GM18502 (cell line): ENCODE measurements at regions not wholly inside any gene's neighbourhood (a gene's known extent, or its start where the extent isn't known, plus 50 kb on each side); places are given as distances from the start of the nearest gene placed in this dataset.

Experiments
- ATAC-seq: cut with Tn5 transposase; IDR thresholded peaks from one replicate; pipeline ENCODE4 v1.9.1; 2021; ENCODE audit warnings: mild to moderate bottlenecking; ENCODE audit not compliant: unreplicated experiment, poor library complexity

DNA sequence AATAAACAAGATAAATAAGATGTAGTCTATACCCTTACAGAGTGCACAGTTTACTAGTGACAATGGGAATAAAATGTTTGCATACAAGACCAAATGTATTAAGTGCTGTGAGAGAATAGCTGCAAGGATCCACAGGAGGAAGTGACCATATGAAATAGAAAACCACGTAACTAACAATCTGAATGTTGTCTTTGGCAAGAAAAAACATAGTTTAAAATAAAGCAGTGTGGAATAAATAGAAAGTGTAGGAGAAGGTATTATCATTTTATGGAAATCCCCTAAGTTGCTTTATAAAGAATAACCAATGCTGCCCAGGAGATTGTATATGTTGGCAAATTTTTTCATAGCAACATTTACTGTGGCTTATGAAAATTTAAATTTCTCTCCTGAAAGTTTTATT is 116.1 kb downstream of the PCDH7 start:
- no peak for ATAC-seq

DNA sequence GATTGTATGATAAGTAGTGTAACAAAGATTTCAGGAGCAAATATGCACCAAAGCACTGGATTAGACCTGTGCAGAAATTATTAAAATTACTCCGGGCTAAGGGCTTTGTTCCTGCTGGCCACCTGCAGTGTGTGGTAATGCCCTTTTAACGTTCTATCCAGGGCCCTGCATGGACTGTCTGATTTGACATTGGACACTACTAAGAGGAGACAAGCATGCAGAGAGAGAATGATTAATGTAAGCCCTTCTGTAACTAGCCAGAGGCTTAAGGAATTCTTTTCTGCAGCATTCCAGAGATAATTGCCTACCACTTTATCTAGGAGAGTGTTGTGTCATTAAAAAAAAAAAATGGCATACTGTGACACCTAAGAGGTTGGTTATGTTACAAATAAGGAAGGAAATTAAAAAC is 117.0 kb downstream of the PCDH7 start:
- ATAC-seq: no peak

DNA sequence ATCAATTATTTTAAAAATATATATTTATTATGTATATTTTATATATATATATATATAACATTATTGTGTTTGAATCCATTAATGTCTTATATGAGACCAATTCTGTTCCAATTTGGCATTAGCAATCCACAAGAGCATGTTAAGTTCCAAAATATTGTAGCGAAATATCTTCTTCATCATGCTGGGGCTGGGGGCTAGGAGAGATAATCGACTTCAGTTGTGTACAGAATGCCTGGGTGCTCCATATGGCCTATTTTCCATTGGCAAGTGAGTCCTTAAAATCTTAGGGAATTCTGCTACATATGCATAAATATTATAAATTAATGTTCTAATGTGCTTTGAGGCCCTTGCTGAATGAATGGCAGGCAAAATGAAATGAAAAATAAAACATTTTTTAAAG is 117.7 kb downstream of the PCDH7 start:
- ATAC-seq: no peak

DNA sequence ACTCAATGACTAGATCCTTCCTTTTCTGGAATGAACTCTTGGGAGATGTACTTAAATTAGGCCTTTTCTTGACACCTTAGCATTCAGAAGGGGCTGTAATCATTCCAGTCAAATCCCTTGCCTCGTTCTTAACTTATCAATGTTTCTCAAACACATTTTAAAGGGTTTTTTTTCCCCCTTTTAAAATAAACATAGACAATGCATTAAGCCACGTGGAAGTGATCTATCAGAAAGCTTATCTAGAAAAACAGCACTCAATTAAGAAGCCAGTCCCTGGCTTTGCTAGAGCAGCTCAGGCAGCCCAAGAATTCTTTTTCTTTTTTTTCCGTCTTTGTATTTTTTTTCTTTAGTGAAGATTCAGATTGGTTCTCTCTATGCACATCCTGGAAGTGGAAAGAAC is 118.2 kb downstream of the PCDH7 start:
- no peak for ATAC-seq

DNA sequence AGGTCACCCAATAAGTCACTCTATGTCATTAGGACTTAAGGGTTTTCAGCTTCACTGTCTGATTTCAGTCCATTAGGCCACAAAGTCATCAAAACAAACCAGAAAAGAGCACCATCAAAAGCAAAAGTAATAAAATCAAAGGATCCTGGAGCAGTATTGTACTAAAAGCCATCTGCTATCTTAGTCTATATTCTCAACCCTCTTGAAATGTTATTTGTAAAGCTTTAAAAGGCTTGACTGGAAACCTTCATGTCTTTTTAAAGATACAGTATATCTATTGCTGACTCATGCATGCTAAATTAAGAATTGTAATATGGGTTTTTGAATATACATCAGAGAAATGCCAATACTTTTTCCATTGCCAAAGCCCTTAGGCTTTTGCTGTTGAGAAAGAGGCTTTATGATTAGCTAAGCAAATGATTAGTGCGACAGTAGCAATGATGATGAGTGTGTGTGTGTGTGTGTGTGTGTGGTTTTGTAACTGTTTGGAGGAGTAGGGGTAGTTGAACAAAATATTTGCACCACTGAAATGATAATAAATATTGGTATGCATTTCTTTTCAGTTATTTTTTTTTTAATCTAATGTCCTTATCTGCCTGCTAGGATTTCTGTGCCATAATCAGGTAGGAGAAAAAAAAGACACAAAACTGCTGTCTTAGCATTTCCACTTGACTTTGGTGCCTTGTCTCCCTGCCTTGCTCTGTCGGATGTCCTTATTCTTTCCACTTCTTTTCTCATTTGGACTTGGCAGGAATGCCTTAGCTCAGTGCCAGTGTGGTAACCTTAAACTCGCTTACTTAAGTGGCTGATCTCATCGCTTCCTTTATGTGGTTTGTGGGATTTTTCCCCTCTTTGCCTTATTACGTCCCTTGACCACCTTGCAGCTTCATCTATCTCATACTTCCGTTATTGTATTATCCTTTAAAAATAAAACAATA is 119.7 kb downstream of the PCDH7 start:
- ATAC-seq: no peak

DNA sequence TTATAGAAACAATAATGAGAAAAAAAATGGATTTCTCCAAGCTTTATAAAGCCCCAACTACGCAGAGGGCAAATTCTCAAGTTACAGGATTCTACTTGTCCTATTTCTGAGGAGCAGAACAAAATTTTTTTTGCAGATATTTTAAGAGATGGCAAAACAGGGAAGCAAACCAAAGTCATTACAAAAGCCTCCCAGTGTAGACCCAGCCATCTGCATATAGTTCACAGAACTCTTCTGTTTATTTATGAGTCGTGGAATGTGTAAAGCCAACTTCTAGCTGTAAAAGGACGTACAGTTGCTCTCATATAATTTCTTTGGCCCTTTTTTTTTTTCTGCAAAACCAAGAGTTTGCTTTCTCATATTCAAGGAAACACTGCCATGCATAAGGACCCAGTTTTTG is 120.4 kb downstream of the PCDH7 start:
- no peak for ATAC-seq

DNA sequence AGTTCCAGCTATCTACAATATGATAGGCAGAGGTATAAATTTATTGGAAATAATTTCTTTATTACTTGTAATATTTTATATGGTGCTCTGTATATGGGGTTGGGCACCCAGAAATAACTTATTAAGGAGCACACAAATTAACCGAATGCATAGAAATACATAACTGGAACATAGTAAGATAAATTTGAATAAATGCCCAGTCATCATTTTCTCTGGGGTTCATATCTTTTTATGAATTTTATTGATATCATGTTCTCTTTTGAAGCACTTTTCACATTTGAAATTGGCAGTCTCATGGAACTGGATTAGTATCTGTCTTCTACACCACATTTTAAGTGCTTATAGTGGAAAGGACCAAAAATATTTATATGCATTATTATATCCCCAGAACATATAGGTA is 122.0 kb downstream of the PCDH7 start:
- no peak for ATAC-seq

DNA sequence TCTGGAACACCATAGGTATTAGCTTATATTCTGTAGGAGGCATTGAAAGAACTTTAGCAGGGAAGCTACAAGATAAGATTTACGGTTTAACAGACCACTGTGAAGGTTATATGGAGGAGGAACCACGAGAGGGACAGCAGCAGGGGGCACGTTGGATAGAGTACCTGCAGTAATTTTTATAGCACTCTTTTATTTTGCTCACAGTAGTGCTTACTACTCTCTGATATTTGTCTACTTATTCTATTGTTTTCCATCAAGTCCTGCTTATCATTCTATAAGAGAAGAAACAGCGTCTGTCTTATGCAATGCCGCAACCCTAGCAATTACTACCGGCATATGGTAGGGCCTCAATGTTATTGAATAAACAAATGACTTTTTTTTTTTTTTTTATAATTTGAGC is 122.5 kb downstream of the PCDH7 start:
- no peak for ATAC-seq

DNA sequence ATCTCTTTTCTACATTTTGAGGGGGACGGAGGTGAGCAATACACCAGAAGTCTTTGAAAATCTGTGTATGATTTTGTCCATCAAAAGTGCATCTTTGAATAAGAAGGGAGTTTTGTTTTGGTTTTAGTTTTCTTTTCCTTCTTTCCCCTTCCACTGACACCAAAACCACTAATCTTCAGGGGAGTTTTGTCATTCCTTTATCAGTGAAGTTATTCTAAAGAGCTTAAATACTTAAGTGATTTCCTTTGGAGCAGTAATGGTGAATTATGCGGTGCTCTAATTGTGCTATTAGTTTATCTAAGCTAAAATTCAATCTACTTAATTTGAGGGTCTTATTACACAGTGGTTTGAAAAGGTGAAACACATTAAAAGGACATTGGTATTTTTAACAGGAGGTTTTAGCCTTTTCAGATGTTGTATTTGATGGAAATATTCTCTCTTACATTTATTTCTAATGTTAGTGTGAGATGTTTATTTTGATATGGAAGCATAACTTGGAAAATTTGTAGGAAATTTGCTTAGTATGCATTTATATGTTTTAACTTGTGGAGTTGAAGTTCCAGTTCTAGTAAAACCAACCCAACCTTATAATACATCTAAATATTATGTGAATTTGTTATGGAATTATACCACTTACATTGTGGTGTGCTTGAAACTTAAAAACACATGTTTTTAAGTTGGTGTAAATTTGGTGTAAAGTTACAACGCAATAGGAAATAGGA is 124.9 kb downstream of the PCDH7 start:
- no peak for ATAC-seq

DNA sequence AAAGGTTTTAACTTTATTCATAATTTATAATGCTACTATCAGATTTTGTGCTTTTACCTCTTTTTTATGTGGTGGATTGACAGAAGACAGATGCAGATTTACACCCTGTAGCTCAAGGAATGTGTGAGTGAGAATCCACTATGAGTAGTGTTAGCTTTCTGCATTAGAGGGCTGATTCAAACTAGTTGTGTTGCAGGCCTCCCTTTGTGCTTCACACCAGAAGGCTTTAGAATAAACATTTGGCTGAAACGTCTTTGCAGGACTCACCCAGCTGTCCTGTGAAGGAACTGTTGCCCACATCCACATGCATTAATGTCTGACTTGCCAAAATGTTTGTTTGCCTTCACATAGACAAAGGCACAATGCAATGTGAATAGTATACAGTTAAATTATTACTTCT is 127.0 kb downstream of the PCDH7 start:
- ATAC-seq: no peak

DNA sequence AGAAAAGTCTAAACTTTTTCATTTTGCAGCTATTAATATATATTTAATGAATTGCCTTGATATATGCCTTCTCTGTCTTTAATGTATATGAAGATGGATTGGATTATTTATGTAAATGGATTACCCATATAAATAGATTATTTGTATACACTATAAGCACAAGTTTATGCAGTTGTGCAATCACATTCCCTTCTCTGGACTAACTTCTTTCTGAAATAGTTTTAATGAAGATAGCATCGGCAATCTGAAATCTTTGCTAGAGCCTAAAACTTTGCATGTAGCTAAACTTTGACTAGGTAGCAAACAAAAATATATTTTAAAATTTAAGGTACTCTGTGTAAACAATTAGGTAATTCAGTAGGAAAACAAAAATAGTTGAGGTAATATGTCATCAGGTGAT is 127.8 kb downstream of the PCDH7 start:
- no peak for ATAC-seq

DNA sequence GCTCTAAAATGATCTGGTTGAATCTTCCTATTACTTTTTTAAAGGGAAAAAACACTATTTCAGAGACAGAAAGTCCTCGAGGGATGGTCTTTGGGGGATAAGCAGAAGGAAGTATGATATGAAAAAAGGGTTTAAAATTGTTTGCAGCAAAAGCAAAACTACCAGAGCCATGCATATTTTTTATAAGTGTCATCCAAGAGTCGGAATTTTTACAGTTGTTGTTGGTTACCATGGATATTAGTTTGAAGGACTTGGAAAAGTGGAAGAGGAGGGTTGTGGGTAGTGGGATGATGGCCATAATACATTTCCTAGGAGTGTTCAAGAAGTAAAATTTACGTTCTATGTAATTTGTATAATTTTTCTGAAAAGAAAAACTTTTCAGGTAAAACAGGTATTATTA is 134.4 kb downstream of the PCDH7 start:
- no peak for ATAC-seq

DNA sequence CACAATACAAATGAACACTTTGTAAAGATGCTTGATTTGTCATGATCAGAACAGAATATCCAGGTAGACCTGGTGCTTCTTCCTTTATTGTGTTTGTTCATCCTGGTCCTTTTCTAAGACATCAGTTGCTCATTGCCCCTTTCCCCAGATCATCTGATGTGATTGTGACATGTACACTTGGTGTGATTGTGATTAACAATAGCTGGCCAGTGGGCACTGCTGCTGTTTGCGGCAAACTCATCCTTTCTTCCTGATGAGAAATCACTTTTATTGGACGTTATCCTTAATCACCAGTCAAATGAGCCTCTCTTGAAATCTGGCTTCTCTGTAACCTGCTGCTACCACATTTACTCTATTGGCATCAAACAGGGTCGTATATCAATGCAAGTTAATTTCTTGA is 135.1 kb downstream of the PCDH7 start:
- ATAC-seq: no peak

DNA sequence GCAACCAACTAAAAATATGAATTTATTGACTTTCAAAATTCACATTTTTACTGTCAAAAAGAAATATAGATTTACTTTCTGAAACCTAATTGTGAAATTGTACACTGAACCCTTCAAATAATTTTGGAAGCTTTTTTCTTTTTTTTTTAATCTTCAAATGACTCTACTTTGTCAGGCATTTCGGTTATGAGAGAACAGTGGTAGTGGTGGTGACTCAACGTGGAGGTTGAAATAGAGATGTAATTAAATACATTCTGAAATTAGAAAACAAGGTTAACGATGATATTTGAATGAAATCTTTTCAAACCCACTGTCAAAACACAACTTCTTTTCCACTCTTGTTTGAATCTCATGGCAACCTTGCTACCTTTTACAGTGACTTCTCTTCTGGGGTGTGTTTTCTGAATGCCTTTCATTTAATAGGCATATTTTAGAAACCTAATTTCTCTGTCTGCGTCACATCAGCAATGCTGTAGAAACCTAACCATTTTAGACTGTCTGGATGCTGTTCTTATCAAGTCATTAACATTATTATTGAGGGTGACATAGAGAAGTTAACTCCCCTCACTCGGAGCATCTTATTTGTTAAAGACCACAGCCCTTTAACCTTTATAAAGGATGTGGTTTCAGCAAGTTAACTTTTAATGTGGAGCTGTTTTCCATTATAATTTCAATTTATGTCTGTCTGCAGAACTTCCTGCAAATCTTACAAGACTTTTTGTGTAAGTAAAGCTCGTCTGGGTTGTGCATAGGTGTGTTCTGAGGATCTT is 136.8 kb downstream of the PCDH7 start:
- ATAC-seq: no peak

DNA sequence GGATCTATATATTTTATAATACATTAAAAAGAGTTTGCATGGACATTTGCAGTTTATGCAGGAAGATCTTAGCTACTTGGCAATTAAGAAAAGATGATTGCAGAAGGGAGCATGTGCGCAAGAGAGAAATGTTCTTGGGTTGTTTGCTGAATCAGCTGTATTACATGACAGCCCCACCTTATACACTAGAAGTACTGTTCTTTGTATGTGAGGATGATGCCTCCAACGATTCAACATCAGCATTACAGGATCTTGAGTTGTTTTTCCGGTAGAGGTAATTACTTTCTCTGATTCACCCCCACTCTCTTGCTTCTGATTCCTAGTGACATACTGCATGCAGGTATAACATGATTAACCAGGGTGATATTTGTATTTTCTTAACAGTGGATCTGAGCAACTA is 140.8 kb downstream of the PCDH7 start:
- ATAC-seq: no peak

DNA sequence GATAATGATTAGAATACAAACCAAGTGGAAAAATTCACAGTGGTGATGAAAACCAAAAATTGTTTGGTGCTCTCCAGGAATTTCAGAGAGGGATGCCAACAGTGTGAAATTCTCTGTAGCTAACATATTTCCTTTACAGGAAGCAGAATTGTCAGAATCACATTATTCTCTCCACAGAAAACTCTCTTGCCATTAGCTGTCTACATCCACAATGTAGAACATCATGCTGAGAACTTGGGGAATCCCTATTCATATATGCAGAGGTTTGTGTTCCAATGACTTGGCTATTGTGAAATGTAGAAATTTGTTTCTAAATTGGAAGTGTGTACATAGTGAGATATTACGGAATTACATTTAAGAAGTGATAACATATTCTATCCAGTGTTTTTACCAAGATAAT is 142.0 kb downstream of the PCDH7 start:
- no peak for ATAC-seq

DNA sequence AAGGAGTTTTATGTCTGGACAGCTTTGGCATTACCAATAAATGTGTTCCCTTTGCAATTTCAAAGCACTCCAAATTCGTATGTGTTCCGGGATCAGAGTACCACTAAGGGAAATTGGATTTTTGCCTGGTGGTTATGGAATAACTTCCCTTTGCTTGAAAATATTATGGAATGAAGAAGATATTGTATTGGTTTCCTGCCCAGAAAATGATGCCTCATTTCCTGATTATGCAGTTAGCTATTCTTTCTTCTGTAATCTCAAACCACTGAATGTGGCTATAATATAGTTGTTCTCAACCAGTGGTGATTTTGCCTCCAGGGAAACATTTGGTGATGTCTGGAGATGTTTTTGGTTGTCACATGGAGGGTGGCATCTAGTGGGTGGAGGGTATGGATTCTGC is 142.9 kb downstream of the PCDH7 start:
- no peak for ATAC-seq

DNA sequence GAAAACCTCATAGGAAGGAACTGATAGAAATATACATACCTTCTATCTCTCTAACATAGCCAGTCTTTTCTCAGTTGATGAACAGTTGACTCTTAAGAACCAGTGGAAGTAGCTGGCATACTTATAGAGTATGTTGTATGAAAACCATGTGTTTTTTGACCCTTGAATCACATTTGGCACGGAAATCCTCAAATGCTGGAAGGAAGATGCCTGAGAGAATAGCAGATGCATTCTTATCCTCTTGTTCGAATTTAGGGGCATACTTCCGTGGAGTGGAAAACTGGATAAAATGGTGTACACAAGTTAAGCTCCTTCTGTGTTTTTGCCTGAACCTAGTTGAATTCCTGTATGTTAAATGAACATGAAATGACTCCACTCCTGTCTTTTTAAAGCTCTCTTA is 145.5 kb downstream of the PCDH7 start:
- ATAC-seq: no peak

DNA sequence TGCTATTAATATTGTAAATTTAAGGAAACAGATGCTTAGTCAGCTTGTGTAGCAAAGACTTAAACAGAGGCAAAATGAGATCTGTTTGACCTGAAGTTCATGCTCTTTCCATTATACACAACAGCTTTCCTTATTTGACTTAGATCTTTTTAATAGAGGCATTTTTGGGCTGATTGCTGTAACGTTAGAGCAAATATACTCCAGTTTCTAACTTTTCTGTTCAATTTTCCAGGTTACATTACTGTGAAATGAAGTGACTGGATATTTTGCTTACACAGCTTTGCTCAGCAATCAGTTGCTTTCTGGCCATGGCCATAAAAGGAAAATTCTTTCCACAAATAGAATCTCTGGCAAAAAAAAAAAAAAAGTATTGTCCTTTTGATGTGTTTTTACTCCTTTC is 146.2 kb downstream of the PCDH7 start:
- no peak for ATAC-seq

DNA sequence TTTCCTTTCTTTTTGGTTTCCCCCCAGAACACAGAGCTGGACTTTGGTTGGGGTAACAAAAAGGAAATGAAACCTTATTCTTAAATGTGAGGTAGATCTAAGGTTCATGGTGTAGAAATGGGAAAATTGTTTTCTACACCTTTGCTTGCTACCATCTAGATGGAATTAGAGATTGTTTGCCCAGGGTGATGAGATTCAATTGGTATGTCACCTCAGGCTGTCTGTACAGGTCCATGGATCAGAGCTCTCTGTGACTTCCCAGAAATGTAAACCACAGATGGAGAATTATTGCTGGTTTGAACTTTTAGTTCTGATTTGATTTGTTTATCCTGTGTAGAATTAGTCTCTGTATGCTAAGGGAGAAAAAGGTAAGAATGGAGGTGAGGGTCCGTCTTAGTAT is 146.7 kb downstream of the PCDH7 start:
- no peak for ATAC-seq

DNA sequence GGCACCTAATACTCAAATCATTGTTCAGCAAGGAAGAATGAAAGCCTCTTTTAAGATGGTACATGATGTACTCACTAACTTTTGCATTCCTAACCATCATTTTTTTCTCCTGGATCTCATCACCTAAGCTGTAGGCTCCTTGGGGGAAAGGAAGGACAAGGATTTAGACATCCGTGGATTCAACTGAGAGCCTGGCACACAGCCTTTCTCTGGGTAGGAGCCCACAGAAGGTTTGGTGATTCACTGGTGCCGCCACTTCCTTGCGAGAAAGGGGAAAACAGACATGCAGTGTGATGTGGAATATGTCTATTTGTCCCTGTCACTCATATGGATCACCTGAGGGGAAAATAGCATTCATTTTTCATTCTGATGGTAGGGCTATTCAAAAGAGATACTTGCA is 147.3 kb downstream of the PCDH7 start:
- no peak for ATAC-seq
